Liver (tissue), 8 donors: ENCODE measurements at regions not wholly inside any gene's neighbourhood (a gene's known extent, or its start where the extent isn't known, plus 50 kb on each side); places are given as distances from the start of the nearest gene placed in this dataset.

Source experiments
- DNase-seq: peaks from one replicate; pipeline ENCODE4 v3.0.0-alpha.2; 2017; ENCODE audit warnings: low spot score
- H3K27ac ChIP-seq, 2 donors: one replicate each; pipeline ENCODE4 v1.7.0; 2013; ENCODE audit warnings: inconsistent platforms in 2 of 2, low read length in 2 of 2, control low read depth in 1 of 2, low read depth in 1 of 2, mild to moderate bottlenecking in 1 of 2
- H3K27me3 ChIP-seq, 4 donors: one replicate each; pipeline versions ENCODE4 v1.6.1 to v1.7.0; 2013; ENCODE audit warnings: low read length in 3 of 4, inconsistent platforms in 1 of 4, mild to moderate bottlenecking in 1 of 4, moderate library complexity in 1 of 4; ENCODE audit not compliant: control insufficient read depth in 4 of 4, insufficient read depth in 4 of 4
- H3K36me3 ChIP-seq, 4 donors: one replicate each; pipeline versions ENCODE4 v1.6.1 to v1.7.0; 2013; ENCODE audit warnings: low read length in 3 of 4, mild to moderate bottlenecking in 3 of 4, low read depth in 1 of 4, moderate library complexity in 1 of 4; ENCODE audit not compliant: control insufficient read depth in 4 of 4, insufficient read depth in 3 of 4
- H3K4me1 ChIP-seq, 4 donors: one replicate each; pipeline versions ENCODE4 v1.6.1 to v1.7.0; 2013; ENCODE audit warnings: low read length in 3 of 4, mild to moderate bottlenecking in 3 of 4, moderate library complexity in 1 of 4; ENCODE audit not compliant: control insufficient read depth in 4 of 4, insufficient read depth in 4 of 4
- H3K4me3 ChIP-seq, 3 donors: one replicate each; pipeline versions ENCODE4 v1.6.1 to v1.7.0; 2013; ENCODE audit warnings: low read length in 3 of 3, control low read depth in 1 of 3, low read depth in 1 of 3, mild to moderate bottlenecking in 1 of 3
- H3K9ac ChIP-seq, 2 donors: one replicate each; pipeline ENCODE4 v1.7.0; 2013; ENCODE audit warnings: low read length in 2 of 2, mild to moderate bottlenecking in 2 of 2, moderate library complexity in 2 of 2, control low read depth in 1 of 2, low read depth in 1 of 2
- H3K9me3 ChIP-seq, 4 donors: one replicate each; pipeline versions ENCODE4 v1.6.1 to v1.7.0; 2013; ENCODE audit warnings: low read length in 3 of 4; ENCODE audit not compliant: control insufficient read depth in 4 of 4
- ATF3 ChIP-seq: IDR thresholded peaks from 2 replicates; pipeline ENCODE4 v1.6.1; 2016; ENCODE audit warnings: antibody characterized with exemption
- CTCF ChIP-seq: fragments of 150-350 bp; IDR thresholded peaks from 2 replicates; pipeline ENCODE4 v1.5.1; 2017; ENCODE audit warnings: improper control_type of control experiment, low read depth, low read length; ENCODE audit not compliant: missing input control
- EGR1 ChIP-seq, 2 donors: IDR thresholded peaks; 2 replicates each; pipeline ENCODE4 v1.6.1; 2016 to 2018; ENCODE audit warnings: antibody characterized with exemption in 2 of 2, low read depth in 2 of 2
- FOXA1 ChIP-seq: IDR thresholded peaks from 2 replicates; pipeline ENCODE4 v1.6.1; 2016; ENCODE audit warnings: antibody characterized with exemption
- FOXA2 ChIP-seq: IDR thresholded peaks from 2 replicates; pipeline ENCODE4 v1.6.1; 2016; ENCODE audit warnings: antibody characterized with exemption
- HNF4A ChIP-seq, 2 donors: conservative IDR thresholded peaks; 2 replicates each; pipeline ENCODE4 v1.6.1; 2016; ENCODE audit warnings: antibody characterized with exemption in 2 of 2, mild to moderate bottlenecking in 2 of 2
- HNF4G ChIP-seq: IDR thresholded peaks from 2 replicates; pipeline ENCODE4 v1.6.1; 2016; ENCODE audit warnings: antibody characterized with exemption
- JUND ChIP-seq, 2 donors: IDR thresholded peaks; 2 replicates each; pipeline ENCODE4 v1.6.1; 2016; ENCODE audit warnings: antibody characterized with exemption in 2 of 2
- MAX ChIP-seq: IDR thresholded peaks from 2 replicates; pipeline ENCODE4 v1.6.1; 2016; ENCODE audit warnings: antibody characterized with exemption
- NR2F2 ChIP-seq: IDR thresholded peaks from 2 replicates; pipeline ENCODE4 v1.6.1; 2016; ENCODE audit warnings: antibody characterized with exemption
- RAD21 ChIP-seq, 2 donors: IDR thresholded peaks; 2 replicates each; pipeline ENCODE4 v1.6.1; 2016; ENCODE audit warnings: antibody characterized with exemption in 2 of 2, mild to moderate bottlenecking in 2 of 2
- REST ChIP-seq: IDR thresholded peaks from 2 replicates; pipeline ENCODE4 v1.6.1; 2016; ENCODE audit warnings: antibody characterized with exemption, mild to moderate bottlenecking
- RXRA ChIP-seq, 2 donors: IDR thresholded peaks; 2 replicates each; pipeline ENCODE4 v1.6.1; 2017 to 2018; ENCODE audit warnings: antibody characterized with exemption in 2 of 2, mild to moderate bottlenecking in 1 of 2
- TAF1 ChIP-seq: conservative IDR thresholded peaks from 2 replicates; pipeline ENCODE4 v1.6.1; 2016; ENCODE audit warnings: antibody characterized with exemption, mild to moderate bottlenecking
- YY1 ChIP-seq: IDR thresholded peaks from 2 replicates; pipeline ENCODE4 v1.6.1; 2016; ENCODE audit warnings: antibody characterized with exemption, mild to moderate bottlenecking
- ZBTB33 ChIP-seq: IDR thresholded peaks from 2 replicates; pipeline ENCODE4 v1.6.1; 2016; ENCODE audit warnings: antibody characterized with exemption
- WGBS: extraction: QIAGEN DNeasy Blood & Tissue Kit; methylation state at CpG from one replicate; pipeline ENCODE4 v1.1.7; 2013; 5-methylcytosine and 5-hydroxymethylcytosine counted together
- donor health status: healthy.
- donor health status: healthy.
- donor health status: healthy.
- donor health status: healthy.
- donor health status: healthy.

GRCh38 chr2:59540864-59541263, 1012.6 kb downstream of the BCL11A start (continued):
- TF ChIP-seq ATF3, result no peak
- no peak for TF ChIP-seq YY1
- no peak for TF ChIP-seq ZBTB33
- TF ChIP-seq FOXA1, result no peak

GRCh38 chr2:59538398-59538911, 1015.0 kb downstream of the BCL11A start:
- no peaks in the 10 kb centered on the region for H3K4me1 ChIP-seq
- no peak overlapping the region for H3K27ac ChIP-seq
- no peaks in the 10 kb centered on the region for H3K36me3 ChIP-seq
- WGBS, result 79% methylated on average over 2 of the region's 2 CpGs
- H3K9me3 ChIP-seq, result no peaks in the 10 kb centered on the region
- peaks cover 0 to 10% (median 0%) of the 10 kb centered on the region in 4 donors for H3K27me3 ChIP-seq
- H3K4me3 ChIP-seq, result no peak overlapping the region
- DNase-seq, result no peak
- TF ChIP-seq REST (no peak), EGR1 (IDR thresholded peaks at IDR 0.05; ENCODE audit: low read depth in 2 of 2) (no peak), MAX (no peak), CTCF (no peak), ATF3 (no peak), HNF4G (no peak), RAD21 (IDR thresholded peaks at IDR 0.05) (no peak), HNF4A (conservative IDR thresholded peaks at IDR 0.05) (no peak), JUND (IDR thresholded peaks at IDR 0.05) (no peak)
- no peak overlapping the region for H3K9ac ChIP-seq

GRCh38 chr2:59532808-59533207, 1020.6 kb downstream of the BCL11A start:
- H3K4me3 ChIP-seq, result no peak overlapping the region
- DNase-seq, result no peak
- H3K27me3 ChIP-seq, result peaks cover 0 to 10% (median 0%) of the 10 kb centered on the region in 4 donors
- no peaks in the 10 kb centered on the region for H3K9me3 ChIP-seq
- WGBS, result 95% methylated on average over 3 of the region's 3 CpGs
- no peaks in the 10 kb centered on the region for H3K4me1 ChIP-seq
- H3K36me3 ChIP-seq, result no peaks in the 10 kb centered on the region
- H3K27ac ChIP-seq, result no peak overlapping the region
- no peak overlapping the region for H3K9ac ChIP-seq
- TF ChIP-seq FOXA1 (no peak), MAX (no peak), HNF4G (no peak), FOXA2 (no peak), RXRA (IDR thresholded peaks at IDR 0.05) (no peak), RAD21 (IDR thresholded peaks at IDR 0.05) (no peak), EGR1 (IDR thresholded peaks at IDR 0.05; ENCODE audit: low read depth in 2 of 2) (no peak), ATF3 (no peak), JUND (IDR thresholded peaks at IDR 0.05) (no peak), HNF4A (conservative IDR thresholded peaks at IDR 0.05) (no peak), CTCF (no peak), TAF1 (no peak), YY1 (no peak), NR2F2 (no peak)
